GM18519 (cell line): ENCODE measurements at regions not wholly inside any gene's neighbourhood (a gene's known extent, or its start where the extent isn't known, plus 50 kb on each side); places are given as distances from the start of the nearest gene placed in this dataset.

Experiments used
- ATAC-seq: cut with Tn5 transposase; IDR thresholded peaks from one replicate; pipeline ENCODE4 v1.9.1; 2021; ENCODE audit warnings: mild to moderate bottlenecking, moderate library complexity; ENCODE audit not compliant: unreplicated experiment, low FRiP score

DNA sequence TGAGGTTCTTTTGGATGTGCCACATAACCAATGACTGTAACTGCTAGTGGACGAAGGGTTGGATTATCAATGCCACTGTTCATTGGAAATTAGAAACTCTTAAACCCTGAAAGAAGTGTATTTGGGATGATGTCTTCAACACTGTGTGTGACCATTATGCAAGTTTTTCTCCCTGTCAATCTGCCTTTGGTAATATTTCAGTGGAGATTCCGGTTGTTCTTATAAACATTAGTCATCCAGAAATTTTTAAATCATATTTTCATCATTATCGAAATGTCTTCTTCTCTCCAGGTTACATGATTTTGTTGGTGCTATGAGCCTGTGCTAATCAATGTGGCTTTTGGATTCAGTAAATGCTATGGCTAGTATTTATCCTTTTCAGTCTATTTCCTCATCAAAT, 61.7 kb upstream of the KLF6 start:
- ATAC-seq = no peak

DNA sequence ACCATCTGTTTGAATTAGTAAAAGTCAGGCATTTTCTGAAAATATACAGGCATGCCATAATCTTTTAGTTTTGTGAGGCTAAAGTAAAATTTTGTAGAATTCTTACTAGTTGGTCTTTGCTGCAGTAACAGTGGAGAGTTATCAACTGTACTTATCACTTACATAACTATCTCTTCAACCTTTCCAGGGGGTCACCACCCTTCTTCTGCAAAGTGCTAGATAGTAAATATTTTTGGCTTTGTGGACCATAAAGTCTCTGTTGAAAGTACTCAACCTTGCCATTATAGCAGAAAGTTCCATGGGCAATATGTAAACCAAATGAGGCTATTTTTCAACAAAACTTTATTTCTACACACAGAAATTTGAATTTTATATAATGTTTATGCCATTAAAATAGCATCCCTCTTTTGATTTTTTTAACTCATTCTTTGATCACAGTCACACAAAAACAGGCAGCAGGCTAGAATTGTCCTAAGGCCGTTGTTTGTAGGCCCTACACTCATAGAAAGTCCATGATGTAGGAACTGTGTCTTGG, 59.5 kb upstream of the KLF6 start:
- no peak for ATAC-seq

DNA sequence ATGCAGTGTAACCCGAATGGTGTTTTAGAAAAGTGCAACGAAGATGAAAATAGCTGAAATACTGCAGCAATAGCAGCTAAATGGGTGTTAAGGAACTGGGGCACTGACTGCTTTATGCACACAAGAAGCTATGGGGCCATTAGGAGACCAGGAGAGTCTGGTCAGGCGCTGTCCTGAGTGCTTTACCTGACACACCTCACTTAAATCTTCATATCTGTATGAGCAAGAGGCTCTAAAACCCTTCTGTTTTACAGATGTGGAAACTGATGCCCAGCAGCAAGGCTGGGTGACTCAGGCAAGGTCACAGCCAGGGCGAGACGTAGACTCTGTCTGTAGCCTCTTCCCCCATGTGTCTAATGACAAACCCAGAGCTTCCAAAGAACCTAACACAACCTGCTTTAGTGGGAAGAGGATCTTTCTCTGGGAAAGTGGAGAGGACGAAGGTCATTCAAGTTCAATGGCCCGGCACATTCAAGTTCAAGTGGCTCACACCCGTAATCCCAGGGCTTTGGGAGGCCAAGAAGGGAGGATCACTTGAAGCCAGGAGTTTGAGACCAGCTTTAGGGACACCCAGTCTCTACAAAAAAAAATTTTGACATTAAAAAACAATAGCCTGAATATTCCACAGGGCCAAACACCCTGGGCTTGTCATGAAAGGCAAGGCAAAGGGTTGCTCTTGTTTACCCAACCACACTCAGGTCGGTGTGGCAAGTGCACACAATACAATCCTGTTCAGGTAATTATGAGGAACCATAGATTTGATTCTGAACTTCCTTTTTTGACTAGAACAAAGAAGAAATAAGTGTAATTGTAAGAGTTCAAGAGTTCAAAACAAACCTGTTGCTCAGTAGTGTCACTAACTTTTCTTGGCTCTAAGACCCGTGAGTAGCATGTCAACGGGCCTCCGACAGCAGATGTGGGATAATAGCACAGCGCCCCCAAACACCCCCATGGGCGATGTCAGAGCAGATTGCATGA, 53.7 kb upstream of the KLF6 start:
- no peak for ATAC-seq

DNA sequence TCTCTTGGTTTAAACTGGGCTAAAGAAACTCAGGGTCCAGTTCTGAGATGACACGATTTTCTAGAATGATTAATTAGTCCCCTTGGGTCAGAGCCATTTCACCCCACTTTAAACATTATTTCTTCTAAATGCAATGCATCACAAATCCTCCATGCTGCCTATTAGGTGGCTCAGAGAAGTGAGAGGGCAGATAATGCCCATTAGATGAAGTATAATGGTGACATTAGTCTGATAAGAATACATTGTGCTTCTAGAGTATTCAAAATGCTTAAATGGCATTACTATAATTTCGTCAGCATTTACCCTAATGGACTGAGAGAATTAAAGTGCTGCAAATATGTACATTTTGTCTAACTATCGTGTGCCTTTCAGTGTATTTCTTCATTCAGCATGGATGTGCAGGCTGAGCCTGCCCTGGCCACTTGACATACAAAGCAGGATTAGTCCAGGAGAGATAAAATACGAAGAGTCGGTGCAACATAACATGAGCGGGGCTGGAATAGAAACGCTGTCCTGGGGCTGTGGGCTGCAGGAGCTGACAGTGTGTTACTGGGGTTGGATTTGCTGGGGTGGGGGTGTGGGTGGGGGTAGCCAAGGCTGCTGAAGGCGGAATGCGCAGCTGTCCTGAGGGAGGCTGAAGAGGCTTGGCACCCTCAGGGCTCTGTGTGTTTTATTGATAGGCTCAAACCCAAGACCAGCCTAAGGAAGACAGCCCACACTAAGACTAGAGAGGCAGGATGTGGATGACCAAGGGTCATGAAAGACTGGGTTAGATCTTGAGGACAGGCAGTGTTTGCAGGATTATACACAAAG, 52.8 kb upstream of the KLF6 start:
- ATAC-seq = no peak

DNA sequence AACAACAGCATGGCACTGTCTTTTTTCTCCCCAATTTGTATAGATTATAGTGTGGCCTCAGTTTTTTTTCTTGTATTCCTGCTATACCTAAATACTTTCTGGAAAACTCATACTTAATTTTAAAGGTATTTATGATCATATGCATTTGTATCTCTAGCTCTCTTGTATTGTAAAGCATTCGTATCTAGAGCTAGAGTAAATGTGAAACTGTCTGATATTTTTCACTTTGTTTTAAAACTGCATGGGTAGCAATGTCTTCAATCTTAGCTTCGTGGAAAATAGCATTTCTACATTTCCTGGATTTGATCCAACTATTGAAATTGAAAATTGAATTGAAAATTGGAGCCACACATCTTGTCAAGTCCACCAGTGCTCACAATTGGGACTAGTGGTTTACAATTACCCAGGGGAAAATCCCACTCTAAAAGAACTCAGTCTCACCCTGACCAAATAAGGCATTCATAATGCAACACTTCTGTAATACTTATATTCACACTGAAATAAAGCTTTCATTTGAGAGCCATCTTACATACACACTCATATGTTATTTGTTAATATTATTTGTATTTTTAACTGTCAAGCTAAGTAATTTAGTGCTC, 51.3 kb upstream of the KLF6 start:
- no peak for ATAC-seq

DNA sequence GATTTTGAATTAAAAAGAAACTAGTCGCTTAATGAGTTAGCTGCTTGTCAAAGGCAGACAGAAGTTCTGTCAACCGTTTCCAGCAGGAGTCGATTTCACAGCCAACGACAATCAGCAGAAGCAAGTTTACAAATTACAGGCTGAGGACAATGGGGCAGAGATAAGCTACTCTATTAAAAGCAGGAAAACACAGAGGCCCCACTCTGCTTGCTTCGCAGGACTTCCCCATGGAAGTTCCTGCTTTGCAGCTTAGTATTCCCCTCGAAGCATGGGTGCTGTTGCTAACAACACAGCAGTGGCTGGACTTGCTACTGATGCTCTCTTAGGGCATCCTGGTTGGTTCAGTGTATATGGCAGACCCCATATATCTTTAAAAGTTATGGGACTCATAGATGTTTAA, 50.8 kb upstream of the KLF6 start:
- ATAC-seq = no peak

DNA sequence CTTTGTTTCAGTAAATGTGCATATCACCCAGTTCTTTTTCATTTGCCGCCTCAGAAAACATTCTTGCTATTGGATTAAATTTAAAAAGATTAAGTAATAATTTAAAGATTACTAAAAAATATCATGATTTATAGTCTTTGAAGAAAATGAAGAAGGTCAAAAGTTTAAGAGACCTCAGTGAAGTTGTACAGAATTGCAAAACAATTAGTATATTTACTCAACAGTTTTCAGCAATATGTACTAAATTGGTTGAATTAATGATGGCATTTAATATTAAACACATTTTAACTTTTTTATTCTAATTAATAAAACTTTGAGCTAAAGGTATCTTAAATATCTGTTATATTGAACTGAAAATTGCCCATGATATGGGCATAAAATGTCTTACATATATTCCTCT, 49.9 kb upstream of the KLF6 start:
- no peak for ATAC-seq
